WI38 (cell line): ENCODE measurements at regions not wholly inside any gene's neighbourhood (a gene's known extent, or its start where the extent isn't known, plus 50 kb on each side); places are given as distances from the start of the nearest gene placed in this dataset.

Source experiments
- H3K4me3 ChIP-seq: 2 replicates; pipeline ENCODE4 v1.5.1; 2011; ENCODE audit warnings: low read depth, mild to moderate bottlenecking, control low read depth, low read length
- CTCF ChIP-seq: IDR thresholded peaks from 2 replicates; pipeline ENCODE4 v1.5.1; 2012; ENCODE audit warnings: low read depth, mild to moderate bottlenecking, control low read depth, low read length

GRCh38 chr13:107066355-107066754 is 498.4 kb upstream of the ARGLU1 start:
- no peak overlapping the region for H3K4me3 ChIP-seq
- no peak for TF ChIP-seq CTCF

- no peak overlapping the region for H3K4me3 ChIP-seq
- no peak for TF ChIP-seq CTCF
These were observed 497.1 kb upstream of the ARGLU1 start for GRCh38 chr13:107065036-107065435.

GRCh38 chr13:107057028-107057631 is 489.2 kb upstream of the ARGLU1 start:
- TF ChIP-seq CTCF: no peak
- H3K4me3 ChIP-seq: no peak overlapping the region

- no peak for TF ChIP-seq CTCF
- no peak overlapping the region for H3K4me3 ChIP-seq
These were observed 475.4 kb upstream of the ARGLU1 start for GRCh38 chr13:107043021-107043956.

- no peak for TF ChIP-seq CTCF
- H3K4me3 ChIP-seq: no peak overlapping the region
These were observed 467.8 kb upstream of the ARGLU1 start for GRCh38 chr13:107035778-107036177.

- no peak overlapping the region for H3K4me3 ChIP-seq
- TF ChIP-seq CTCF: no peak
These were observed 467.2 kb upstream of the ARGLU1 start for GRCh38 chr13:107035186-107035585.

- H3K4me3 ChIP-seq: no peak overlapping the region
- TF ChIP-seq CTCF: no peak
These were observed 466.4 kb upstream of the ARGLU1 start for GRCh38 chr13:107034236-107034872.
